Calu3 (cell line): ENCODE measurements at regions not wholly inside any gene's neighbourhood (a gene's known extent, or its start where the extent isn't known, plus 50 kb on each side); places are given as distances from the start of the nearest gene placed in this dataset.

Source experiments
- BruUV-seq: library from RNA; stranded (reverse); fragments of 400-500 nt; replicated peaks from 2 replicates; lab custom pipeline; 2021; lab: Mats Ljungman, UMichigan
- CTCF ChIA-PET: fragments of 300-600 bp; sonication (Branson Sonifier 250); formaldehyde crosslinking; loops from one replicate; lab custom pipeline; 2022; ENCODE audit warnings: antibody characterized with exemption; lab: Charles Lee
- DNase-seq: peaks from one replicate; pipeline ENCODE4 v3.0.0; 2022
- H3K27ac Mint-ChIP-seq: one replicate; pipeline ENCODE4 v1.8.0; 2022; ENCODE audit warnings: mixed read lengths; ENCODE audit not compliant: unreplicated experiment
- H3K27me3 Mint-ChIP-seq: one replicate; pipeline ENCODE4 v1.8.0; 2022; ENCODE audit warnings: mixed read lengths; ENCODE audit not compliant: unreplicated experiment
- H3K36me3 Mint-ChIP-seq: one replicate; pipeline ENCODE4 v1.8.0; 2022; ENCODE audit warnings: mild to moderate bottlenecking, moderate library complexity, mixed read lengths; ENCODE audit not compliant: insufficient read depth, unreplicated experiment
- H3K4me1 Mint-ChIP-seq: one replicate; pipeline ENCODE4 v1.8.0; 2022; ENCODE audit warnings: mild to moderate bottlenecking, low read depth, mixed read lengths; ENCODE audit not compliant: unreplicated experiment
- H3K4me3 Mint-ChIP-seq: one replicate; pipeline ENCODE4 v1.8.0; 2022; ENCODE audit warnings: mild to moderate bottlenecking, low read depth, moderate library complexity, mixed read lengths; ENCODE audit not compliant: unreplicated experiment
- H3K9me3 Mint-ChIP-seq: one replicate; pipeline ENCODE4 v1.8.0; 2022; ENCODE audit warnings: low read depth, mixed read lengths; ENCODE audit not compliant: unreplicated experiment
- CTCF ChIP-seq: fragments of 200-600 bp; IDR thresholded peaks from one replicate; pipeline ENCODE4 v1.8.0; 2022; ENCODE audit warnings: antibody characterized with exemption; ENCODE audit not compliant: unreplicated experiment
- intact Hi-C: fragments of 100-400 bp; cut with micrococcal nuclease; formaldehyde crosslinking; loops from one replicate; pipeline ENCODE4 v1.10.0; 2022; ENCODE audit not compliant: unreplicated experiment

- H3K27me3 Mint-ChIP-seq = no peaks in the 10 kb centered on the region
Observed at GRCh38 chr3:31434819-31435218, 97.9 kb upstream of the STT3B start.

GRCh38 chr3:31436830-31437229 lies 95.9 kb upstream of the STT3B start:
- peaks cover 10% of the 10 kb centered on the region for H3K4me1 Mint-ChIP-seq
- H3K4me3 Mint-ChIP-seq = no peak overlapping the region
- H3K27ac Mint-ChIP-seq = no peak overlapping the region
- no peak for DNase-seq
- intact Hi-C loops = no loop called here
- TF ChIP-seq CTCF = no peak
- H3K36me3 Mint-ChIP-seq = no peaks in the 10 kb centered on the region
- peaks cover 7% of the 10 kb centered on the region for H3K9me3 Mint-ChIP-seq
- BruUV-seq = no TSS peak
- CTCF ChIA-PET = interaction anchor here (0.6 kb wide), 1 partner anchor 119 kb away, joined by 3 read pairs; no protein-coding TSS in a partner anchor
- no peaks in the 10 kb centered on the region for H3K27me3 Mint-ChIP-seq

More at GRCh38 chr3:31434819-31435218, 97.9 kb upstream of the STT3B start:
- TF ChIP-seq CTCF = no peak
- DNase-seq = no peak
- Mint-ChIP-seq H3K9me3 (peaks cover 7% of the 10 kb centered on the region), H3K27ac (no peak overlapping the region), H3K36me3 (no peaks in the 10 kb centered on the region), H3K4me1 (peaks cover 10% of the 10 kb centered on the region), H3K4me3 (no peak overlapping the region)
- intact Hi-C loops = no loop called here
- no TSS peak for BruUV-seq
- CTCF ChIA-PET = no interaction called here

GRCh38 chr3:31438742-31439141 lies 94.0 kb upstream of the STT3B start:
- CTCF ChIA-PET = interaction anchor here (0.9 kb wide), 1 partner anchor 62 kb away, joined by 3 read pairs; no protein-coding TSS in a partner anchor

GRCh38 chr3:31439890-31440750 lies 92.6 kb upstream of the STT3B start:
- peaks cover 7% of the 10 kb centered on the region for H3K4me1 Mint-ChIP-seq
- CTCF ChIA-PET = no interaction called here
- H3K36me3 Mint-ChIP-seq = no peaks in the 10 kb centered on the region
- intact Hi-C loops = no loop called here
- H3K4me3 Mint-ChIP-seq = no peak overlapping the region
- no peak overlapping the region for H3K27ac Mint-ChIP-seq
- H3K27me3 Mint-ChIP-seq = no peaks in the 10 kb centered on the region
- TF ChIP-seq CTCF = no peak
- BruUV-seq = no TSS peak
- peaks cover 7% of the 10 kb centered on the region for H3K9me3 Mint-ChIP-seq
- DNase-seq = no peak

More at GRCh38 chr3:31438742-31439141, 94.0 kb upstream of the STT3B start:
- H3K27ac Mint-ChIP-seq = no peak overlapping the region
- peaks cover 7% of the 10 kb centered on the region for H3K9me3 Mint-ChIP-seq
- no peak overlapping the region for H3K4me3 Mint-ChIP-seq
- H3K27me3 Mint-ChIP-seq = no peaks in the 10 kb centered on the region
- H3K36me3 Mint-ChIP-seq = no peaks in the 10 kb centered on the region
- DNase-seq = no peak
- BruUV-seq = no TSS peak
- no peak for TF ChIP-seq CTCF
- intact Hi-C loops = no loop called here
- H3K4me1 Mint-ChIP-seq = peaks cover under 1% of the 10 kb centered on the region
